GM12874 (cell line): ENCODE measurements at regions not wholly inside any gene's neighbourhood (a gene's known extent, or its start where the extent isn't known, plus 50 kb on each side); places are given as distances from the start of the nearest gene placed in this dataset.

ENCODE experiments used
- CTCF ChIP-seq: IDR thresholded peaks from 2 replicates; pipeline ENCODE4 v1.5.1; 2011; ENCODE audit warnings: low read depth, mild to moderate bottlenecking, control low read depth, low read length, moderate library complexity; ENCODE audit not compliant: insufficient read depth

DNA sequence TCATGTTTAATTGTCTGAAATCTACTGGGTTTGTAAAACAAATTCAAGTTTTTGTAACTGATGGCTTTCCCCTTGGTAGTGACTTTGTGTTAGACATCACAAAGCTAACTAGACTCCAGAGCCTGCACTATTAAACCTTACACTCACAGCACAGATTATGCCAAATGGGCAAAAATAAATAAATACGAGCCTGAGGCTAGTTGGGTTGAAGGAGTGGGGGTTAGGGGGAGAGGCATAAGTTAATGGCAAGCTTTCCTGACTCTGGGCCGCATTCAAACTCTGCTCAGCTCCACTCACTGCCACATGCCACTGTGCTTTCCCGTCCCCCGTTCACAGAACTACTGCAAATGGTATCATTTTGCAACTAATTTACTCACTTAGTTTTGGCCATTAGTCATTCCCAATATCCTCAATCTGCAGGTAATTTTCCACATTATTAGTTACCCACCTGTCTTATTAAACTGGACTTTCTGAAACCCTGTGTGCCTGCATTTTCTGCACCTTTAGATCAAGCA, 1079.9 kb upstream of the PIK3C3 start:
- TF ChIP-seq CTCF = no peak

- no peak for TF ChIP-seq CTCF
Observed at GRCh38 chr18:40874233-40874632, 1080.8 kb upstream of the PIK3C3 start.

- no peak for TF ChIP-seq CTCF
Observed at GRCh38 chr18:40868110-40868858, 1086.8 kb upstream of the PIK3C3 start.

DNA sequence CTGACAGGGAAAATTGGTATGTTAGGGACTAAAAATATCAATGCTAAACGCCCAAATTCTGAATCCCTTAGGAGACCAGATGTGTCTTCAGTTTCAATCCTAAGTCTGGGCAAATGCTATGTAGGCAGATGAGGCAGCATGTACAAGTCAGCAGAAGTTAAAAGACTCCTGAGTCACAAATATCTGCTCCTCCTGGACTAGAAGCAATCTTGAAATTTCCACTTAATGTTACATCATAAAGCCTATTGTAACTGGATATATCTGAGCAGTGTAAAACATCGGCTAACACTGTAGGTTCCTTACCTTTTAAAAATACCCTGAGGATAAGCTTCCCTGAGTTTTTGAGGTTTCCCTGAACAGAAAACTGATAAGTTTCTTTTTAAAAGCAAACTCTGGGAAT, 1087.6 kb upstream of the PIK3C3 start:
- no peak for TF ChIP-seq CTCF

GRCh38 chr18:40866968-40867367, 1088.1 kb upstream of the PIK3C3 start:
- TF ChIP-seq CTCF = no peak

GRCh38 chr18:40866013-40866645, 1088.9 kb upstream of the PIK3C3 start:
- TF ChIP-seq CTCF = no peak

DNA sequence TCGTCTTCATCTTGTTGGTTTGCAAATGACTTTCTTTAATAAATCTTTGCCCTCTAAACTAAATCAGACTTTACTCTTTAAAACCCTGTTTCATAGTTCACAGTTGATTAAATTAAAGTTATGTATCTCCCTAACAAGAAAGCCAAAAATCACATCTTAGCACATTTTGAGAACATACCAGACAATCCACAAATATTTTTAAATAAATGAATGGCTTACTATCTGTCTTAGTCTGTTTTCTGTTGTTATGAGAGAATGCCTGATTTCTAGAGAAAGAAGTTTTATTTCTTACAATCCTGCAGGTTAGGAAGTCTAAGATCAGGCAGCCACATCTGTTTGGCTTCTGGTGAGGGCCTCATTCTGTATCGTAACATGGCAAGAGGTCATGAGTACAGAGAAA, 1090.2 kb upstream of the PIK3C3 start:
- TF ChIP-seq CTCF = no peak
